NCI-H2029 treated with DMSO at 0.1 percent for 48 hours (cell line): ENCODE measurements at regions not wholly inside any gene's neighbourhood (a gene's known extent, or its start where the extent isn't known, plus 50 kb on each side); places are given as distances from the start of the nearest gene placed in this dataset.

ENCODE experiments used
- DNase-seq: peaks from one replicate; lab custom pipeline; 2025; lab: John Stamatoyannopoulos, UW

DNA sequence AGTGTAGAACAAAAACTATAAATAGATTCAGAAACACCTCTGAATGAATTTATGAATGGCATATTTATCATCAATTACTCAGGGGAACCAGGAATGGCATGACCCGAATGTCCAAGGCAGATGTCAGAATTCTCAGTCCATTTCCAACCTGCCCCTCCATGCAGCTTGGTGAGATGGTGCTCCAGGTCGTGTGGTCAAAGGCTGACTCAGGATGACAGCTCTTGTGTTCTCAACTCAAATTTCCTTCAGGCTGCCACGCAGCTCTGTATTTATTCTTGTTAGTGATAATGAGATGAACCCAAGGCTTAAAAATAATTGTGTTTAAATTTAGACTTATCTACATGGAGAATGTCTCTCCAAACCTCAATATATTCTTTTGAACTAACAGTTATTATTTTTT, 146.9 kb downstream of the METTL4 start:
- DNase-seq: no peak

DNA sequence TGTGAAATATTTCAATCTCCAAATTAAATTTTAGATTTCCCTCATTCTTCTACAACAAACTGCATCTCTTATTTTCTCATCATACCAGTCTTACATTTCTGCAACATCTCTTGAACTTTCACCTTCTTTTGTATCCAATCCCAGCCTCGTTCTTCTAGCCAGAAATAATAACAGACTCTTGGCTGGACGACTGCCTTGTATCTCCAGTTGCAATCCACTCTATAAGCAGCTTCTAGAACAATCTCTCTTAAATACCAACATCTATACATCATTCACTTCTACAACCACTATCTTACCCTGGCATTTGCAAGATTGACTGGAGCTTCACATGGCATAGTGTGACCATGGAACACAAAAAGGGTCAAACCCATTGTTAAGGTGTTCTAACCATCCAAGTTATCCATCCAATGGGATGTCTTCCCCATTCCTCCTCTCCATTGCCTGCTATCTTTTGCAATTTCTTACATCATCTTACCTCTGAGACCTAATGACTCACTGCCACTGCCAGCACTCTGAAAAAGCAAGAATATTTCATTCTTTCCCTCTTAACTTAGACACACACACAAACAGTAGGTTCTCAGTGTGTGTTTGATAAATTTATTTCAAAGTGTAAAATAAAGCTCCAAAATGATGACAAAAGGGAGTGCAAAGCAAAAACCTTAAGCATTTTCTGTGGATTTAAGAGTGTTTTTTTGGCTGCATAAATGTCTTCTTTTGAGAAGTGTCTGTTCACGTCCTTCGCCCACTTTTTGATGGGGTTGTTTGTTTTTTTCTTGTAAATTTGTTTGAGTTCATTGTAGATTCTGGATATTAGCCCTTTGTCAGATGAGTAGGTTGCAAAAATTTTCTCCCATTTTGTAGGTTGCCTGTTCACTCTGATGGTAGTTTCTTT, 145.6 kb downstream of the METTL4 start:
- DNase-seq: no peak

DNA sequence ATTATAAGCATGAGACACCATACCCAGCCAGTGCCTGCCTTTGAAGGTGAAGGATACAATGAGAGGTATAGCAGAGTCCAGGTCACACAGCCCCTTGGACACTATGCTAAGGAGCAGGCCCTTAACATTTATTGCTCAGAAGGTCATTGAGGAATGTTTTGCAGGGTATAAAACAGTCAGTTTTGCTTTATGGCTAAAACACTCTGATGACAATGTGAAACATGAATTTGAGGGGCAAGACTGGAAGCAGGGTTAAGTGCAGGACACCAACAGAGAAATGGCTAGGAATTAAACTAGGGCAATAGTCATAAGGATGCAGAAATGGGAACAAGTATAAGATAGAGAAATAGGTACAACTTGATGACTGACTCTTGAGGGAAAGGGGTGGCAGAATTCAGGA, 141.1 kb downstream of the METTL4 start:
- no peak for DNase-seq

DNA sequence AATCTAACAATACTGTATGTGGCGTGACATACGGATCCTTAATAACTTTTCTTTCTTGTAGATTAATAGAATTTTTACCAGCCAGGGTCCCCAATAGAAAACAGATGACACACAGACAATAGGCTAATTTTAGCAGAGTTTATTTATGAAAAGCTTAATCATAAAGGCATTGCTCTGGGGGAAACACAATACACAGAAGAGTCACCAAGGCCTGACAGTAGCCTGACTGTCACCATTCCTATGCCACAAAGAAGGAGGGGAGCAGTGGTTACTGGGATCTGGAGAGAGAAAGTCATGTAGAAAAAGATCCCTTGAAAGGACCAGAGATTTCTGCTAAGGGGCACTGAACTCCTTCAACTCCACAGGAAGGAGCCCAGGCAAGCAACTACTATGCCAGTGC, 139.5 kb downstream of the METTL4 start:
- DNase-seq: no peak

DNA sequence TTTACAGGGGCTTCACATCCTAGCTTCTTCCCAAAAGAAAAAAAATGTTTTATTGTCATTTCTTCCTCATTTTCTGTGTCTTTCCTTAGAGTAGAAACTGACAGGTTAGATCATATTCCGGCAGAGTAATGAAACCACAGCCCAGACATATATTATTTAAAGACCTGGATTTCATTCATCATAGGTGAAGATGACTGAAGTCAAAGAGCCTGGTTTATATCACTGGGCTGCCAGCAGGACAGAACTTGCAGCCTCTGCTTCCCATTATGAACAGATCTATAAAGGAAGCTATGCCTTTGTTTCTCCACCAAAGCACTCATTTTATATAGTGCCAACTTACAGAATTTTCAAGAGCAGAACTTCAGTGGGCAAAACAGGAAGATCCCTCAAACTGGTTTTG, 137.9 kb downstream of the METTL4 start:
- DNase-seq: no peak

DNA sequence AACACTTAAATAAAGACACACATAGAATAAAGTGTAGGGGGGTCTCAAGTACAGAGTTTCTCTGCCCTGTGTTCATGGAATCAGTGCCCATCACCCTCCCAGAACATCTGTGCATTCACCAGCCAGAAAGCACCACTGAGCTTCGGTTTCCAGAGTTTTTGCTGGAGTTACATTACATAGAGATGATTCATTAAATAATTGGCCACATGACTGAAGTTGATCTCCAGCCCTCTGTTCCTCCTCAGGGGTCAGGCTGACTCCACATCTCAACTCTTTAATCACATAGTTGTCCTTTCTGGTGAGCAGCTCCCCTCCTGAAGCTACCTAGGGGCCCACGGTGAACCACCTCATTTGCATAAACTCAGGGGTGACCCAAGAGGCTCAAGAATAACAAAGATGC, 129.8 kb downstream of the METTL4 start:
- no peak for DNase-seq

DNA sequence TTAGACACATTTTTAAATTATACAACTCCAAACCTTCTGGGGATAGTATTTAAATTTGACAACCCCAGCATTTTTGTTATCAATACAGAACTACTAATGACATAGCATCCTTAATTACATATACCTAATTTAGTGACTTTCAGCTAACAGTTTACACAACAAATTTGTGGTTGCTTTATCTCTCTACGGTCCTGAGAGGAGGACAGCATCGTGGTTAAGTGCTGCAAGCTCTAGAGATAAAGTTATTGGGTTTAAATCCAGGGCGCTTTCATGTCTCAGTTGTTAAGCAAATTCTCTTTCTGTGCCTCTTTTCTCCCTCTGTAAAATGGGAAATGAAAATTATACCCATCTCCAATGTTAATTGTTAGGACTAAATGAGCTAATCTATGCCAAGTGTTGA, 129.3 kb downstream of the METTL4 start:
- no peak for DNase-seq

DNA sequence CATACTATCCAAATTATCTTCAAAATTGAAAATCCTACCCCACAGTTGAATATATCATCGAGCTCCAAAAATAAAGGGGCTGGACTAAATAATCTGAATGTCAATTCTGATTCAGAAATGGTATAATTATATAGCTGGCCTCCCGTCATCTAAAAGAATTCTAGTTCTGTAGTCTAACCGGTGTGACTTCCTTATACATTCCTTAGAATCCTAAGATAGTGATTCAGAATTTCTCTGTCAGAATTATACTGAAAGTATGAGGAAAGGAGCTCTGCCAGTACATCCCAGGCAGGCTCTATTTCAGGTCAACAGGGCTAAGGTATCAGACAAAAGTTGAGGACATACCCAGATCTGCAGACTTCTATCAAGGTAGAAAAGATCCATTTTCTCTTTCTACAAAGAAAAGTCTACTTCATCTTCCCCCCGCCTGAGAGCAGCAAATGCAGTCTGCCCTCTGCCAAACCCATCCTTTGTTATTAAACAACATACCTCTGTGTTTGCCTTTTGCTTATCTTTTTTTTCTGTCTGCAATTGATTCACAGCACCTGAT, 128.5 kb downstream of the METTL4 start:
- DNase-seq: no peak

DNA sequence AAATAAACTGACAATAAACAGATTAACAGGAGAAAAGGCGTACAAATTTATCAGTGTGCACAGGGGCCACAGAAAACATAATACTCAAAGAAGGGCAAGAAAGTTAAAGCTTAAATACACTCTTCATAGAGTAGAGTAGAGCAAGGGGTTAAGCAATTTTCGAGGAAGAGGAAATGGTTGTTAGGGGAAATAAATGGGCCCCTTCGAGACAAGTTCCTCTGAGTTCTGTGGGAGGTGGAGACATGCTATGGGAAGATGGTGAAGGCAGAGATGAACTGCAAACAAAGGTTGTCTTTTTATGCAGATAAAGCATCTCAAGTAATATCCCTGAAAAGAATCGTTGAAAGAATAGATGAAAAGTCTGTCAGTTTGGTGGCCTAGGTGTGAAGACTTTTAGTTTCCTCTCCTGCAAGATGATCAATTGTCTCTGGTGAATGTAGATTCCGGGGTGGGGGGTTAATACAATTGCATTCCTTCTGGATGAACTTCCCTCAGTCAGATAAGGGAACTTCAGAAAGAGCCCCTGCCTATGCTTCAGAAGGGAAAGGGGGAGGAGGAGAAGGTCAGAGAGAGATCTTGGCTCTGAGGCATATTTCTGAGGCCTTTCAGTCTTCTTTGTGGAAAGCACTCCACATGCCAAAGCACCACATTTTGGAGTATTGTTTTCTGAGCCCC, 127.0 kb downstream of the METTL4 start:
- DNase-seq: no peak

DNA sequence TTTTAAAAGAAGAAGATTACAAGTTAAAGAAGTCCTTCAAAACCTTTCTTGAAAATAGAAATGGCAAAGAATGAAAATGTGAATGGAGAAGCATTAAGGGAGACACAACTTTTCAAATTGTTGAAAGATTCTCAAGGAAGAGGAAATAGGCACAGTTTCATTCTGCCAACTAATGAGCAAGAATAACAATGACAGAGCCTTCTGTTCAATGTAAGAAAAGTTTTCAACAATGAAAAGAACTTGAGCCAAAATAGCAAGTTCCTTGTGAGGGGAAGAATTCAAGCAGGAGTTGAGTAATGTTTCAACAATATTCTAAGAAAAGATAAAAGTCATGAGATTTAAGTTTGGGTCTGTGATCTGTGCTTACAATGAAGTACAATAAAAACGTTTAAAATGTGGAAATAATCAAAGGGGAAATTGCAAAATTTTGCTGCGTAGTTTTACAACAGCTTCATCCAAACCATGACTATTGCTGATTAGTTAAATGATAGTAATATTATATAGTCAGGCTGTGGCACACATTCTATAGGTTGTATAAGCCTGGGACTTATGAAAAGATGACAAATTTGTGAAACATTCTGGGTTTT, 122.6 kb downstream of the METTL4 start:
- no peak for DNase-seq

DNA sequence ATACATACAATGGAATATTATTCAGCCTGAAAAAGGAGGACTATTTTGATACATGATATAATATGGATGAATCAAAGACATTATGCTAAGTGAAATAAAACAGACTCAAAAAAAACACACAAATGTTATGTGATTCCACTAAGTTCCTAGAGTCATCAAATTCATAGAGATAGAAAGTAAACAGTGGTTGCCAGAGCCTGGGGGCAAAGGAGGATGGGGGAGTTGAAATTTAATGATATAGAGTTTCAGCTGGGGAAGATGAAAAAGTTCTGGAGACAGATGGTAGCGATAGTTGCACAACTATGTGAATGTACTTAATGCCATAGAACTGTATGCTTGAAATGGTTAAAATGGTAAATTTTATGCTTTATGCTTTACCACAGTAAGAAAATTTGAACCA, 119.7 kb downstream of the METTL4 start:
- no peak for DNase-seq

DNA sequence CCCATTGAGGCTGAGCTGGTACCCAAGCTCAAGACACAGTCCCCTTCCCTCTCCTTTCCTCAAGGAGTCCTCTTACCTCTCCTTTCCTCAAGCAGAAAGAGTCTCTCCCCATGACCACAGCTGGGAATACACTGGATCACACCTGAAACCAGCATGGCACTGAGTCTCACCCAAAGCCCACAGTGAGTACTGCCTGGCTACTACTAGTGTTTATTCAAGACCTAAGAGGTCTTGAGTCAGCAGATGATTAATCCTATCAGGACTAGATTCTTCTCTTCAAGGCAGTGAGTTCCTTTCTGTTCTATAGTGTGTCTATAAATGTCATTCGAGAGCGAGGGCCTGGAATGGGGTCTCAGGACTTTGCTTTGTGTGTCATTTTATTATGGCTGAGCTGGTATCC, 111.4 kb downstream of the METTL4 start:
- DNase-seq: no peak

DNA sequence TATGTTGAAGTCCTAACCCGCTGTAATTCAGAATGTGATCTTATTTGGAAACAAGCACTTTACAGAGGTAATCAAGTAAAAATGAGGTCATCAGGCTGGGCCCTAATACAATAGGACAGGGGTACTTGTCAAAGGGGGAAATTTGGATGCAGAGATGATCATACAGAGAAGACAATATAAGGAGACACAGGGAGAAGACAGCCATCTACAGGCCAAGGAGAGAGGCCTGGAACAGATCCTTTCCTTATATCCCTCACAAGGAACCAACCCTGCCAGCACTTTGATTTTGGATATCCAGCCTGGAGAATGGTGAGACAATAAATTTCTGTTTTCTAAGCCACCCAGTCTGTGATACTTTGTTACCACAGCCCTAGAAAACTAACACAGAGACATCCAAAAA, 104.3 kb downstream of the METTL4 start:
- DNase-seq: no peak

DNA sequence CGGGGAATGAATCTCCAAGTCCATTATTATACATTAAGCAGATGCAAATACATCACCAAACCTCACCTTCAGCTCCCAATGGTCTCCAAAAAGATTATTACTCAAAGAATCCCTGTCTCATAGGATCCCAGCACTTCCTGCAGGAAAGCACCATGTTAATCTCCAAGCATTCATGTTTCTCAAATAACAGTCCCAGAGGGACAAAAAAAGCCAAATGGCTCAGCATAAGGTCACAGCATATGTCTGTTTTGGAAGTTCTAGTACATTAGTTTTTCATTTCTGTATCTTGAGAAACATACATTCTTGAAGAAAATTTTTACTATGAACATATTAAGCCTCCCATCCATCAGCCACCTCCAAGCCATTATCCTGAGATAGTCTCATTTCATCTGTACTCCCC, 103.3 kb downstream of the METTL4 start:
- no peak for DNase-seq

DNA sequence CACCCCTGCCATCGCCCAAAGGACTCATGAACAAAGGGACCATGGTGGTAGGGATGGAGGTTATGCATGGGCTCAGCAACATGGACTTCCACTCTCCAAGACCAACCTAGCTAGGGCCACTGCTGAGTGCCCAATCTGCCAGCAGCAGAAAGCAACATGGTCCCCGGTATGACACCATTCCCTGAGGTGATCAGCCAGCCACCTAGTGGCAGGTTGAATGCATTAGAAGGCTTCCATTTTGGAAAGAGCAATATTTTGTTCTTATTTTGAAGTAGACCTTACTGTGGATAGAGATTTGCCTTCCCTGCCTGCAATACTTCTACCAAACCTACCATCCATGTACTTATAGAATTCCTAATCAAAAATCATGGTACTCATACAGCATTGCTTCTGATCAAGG, 99.8 kb downstream of the METTL4 start:
- no peak for DNase-seq

DNA sequence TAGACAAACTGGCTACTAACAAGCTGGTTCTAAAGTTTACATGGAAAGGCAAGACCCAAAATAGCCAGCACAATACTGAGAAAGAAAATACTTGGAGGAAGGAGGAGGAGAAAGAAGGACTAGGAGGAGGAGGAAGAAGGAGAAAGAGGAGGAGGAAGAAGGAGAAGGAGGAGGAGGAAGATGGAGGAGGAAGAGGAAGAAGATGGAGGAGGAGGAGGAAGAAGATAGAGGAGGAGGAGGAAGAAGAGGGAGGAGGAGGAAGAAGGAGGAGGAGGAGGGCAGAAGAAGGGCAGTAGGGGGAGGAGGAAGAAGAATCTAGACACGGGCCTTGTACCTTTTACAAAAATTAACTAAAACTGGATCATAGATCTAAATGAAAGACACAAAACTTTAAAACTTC, 92.6 kb downstream of the METTL4 start:
- no peak for DNase-seq

DNA sequence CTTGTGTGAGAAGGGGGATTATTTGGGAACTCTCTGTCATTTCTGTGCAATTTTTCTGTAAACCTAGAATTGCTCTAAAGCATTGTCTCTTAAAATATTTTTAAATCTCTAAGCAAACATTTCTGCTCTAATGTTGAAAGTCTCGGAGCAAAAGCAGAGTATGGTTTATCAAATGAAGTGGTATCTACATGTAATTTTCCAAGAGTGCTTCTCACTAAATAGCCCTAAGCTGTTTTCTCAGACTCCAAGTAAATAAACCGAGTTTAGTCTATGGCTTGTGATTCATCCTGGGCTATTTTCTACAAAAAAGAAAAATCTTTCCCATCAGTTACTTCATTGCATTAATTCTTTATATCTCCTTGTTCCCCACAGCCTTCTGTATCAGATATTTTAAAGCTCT, 90.8 kb downstream of the METTL4 start:
- no peak for DNase-seq

DNA sequence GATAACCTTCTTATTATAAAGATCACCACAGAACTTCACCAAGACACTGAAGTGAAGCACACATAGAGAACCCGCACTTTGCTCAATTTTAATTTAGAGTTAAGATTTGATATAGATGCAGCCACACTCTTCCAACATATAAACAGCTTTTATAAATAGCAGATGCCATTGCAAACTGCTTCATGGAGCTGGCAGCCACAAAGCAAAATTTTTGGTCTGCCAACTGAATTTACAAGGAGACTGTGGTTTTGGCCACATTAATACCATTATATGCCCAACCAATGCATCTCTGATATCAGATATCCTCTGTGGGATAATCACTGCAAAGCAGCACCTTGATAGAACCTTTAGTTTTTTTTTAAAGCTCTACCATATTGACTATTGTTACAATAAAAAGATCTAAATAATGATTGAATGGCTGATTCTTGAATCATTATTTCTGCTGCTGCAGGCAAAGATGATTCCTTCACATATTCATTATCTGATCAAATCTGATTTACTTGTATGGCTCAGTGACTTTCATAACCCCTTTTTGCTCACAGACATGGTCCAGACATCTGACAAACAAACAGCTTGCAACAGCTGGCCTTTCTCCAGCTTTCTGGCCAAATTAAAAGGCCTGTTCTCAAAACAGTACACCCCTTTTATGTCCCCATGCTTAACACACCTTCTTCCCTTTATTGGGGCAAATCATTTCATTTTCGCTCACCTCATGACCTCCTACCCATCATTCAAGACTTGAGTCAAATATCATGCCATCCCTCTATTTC, 88.4 kb downstream of the METTL4 start:
- DNase-seq: no peak

DNA sequence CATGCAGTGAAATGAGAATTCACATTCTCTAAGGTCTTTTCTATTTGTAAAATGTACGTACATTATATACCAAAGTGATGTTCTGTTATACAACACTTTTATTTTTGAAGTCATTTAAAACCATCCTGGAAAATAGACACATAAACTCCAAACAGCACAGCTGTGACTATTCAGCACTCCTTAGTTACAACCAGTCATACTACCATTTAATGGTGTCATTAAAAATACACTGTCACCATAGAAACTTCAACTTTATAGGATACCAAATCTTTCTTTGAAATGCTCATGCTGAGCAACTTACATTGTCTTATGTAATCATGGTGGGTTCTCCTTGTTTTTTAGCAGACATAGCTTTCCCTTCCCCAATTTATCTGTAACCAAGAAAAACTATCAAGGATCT, 85.3 kb downstream of the METTL4 start:
- no peak for DNase-seq

DNA sequence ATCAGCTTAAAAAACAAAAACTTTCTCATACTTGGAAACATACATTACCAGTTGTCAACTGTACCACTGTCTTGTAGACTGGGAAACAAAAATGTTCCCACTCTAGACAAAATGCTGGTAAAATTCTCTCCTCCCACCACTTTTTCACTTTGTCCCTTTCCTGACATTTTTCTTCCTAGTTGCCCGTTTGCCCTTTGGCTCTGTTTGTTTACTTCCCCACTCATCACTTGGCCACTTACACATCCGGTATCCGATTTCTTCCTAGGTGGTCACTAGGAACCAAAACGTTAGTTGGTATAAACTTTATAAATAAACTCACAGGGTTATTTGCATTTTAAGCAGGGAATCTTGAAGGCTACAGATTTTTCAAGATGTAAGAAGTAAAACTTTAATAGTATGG, 84.9 kb downstream of the METTL4 start:
- no peak for DNase-seq
